DOHH2 (cell line): ENCODE measurements at regions not wholly inside any gene's neighbourhood (a gene's known extent, or its start where the extent isn't known, plus 50 kb on each side); places are given as distances from the start of the nearest gene placed in this dataset.

Experiments
- H3F3A ChIP-seq: fragments of 200-600 bp; sonication (generic), shearing (Covaris generic); 2 replicates; pipeline ENCODE4 v1.6.0; 2016; ENCODE audit warnings: antibody characterized with exemption, mild to moderate bottlenecking; ENCODE audit not compliant: control insufficient read depth, insufficient read depth
- H3K27ac ChIP-seq: fragments of 200-600 bp; sonication (generic); 2 replicates; pipeline ENCODE4 v1.5.1; 2014; ENCODE audit warnings: low read depth, mild to moderate bottlenecking, low read length, moderate library complexity
- H3K27me3 ChIP-seq: fragments of 200-600 bp; sonication (generic); 2 replicates; pipeline ENCODE4 v1.6.1; 2014; ENCODE audit warnings: mild to moderate bottlenecking, low read length, mixed read lengths; ENCODE audit not compliant: control insufficient read depth
- H3K36me3 ChIP-seq: fragments of 200-600 bp; sonication (generic); 2 replicates; pipeline ENCODE4 v1.6.1; 2014; ENCODE audit warnings: mild to moderate bottlenecking, low read length, moderate library complexity, mixed read lengths; ENCODE audit not compliant: control insufficient read depth
- H3K4me1 ChIP-seq: fragments of 200-600 bp; sonication (generic); 2 replicates; pipeline ENCODE4 v1.6.1; 2014; ENCODE audit warnings: mild to moderate bottlenecking, low read length, mixed read lengths; ENCODE audit not compliant: control insufficient read depth
- H3K4me2 ChIP-seq: fragments of 200-600 bp; sonication (generic); 2 replicates; pipeline ENCODE4 v1.6.0; 2014; ENCODE audit warnings: mild to moderate bottlenecking, low read length, moderate library complexity
- H3K4me3 ChIP-seq: fragments of 200-600 bp; sonication (generic); 2 replicates; pipeline ENCODE4 v1.5.1; 2014; ENCODE audit warnings: mild to moderate bottlenecking, low read length, mixed read lengths
- H3K79me2 ChIP-seq: fragments of 200-600 bp; sonication (generic); 2 replicates; pipeline ENCODE4 v1.6.1; 2014; ENCODE audit warnings: mild to moderate bottlenecking, low read length, mixed read lengths; ENCODE audit not compliant: control insufficient read depth
- H3K9me2 ChIP-seq: fragments of 200-600 bp; sonication (generic); replicated peaks from 2 replicates; pipeline ENCODE4 v1.6.1; 2014; ENCODE audit warnings: mild to moderate bottlenecking, low read length, mixed read lengths; ENCODE audit not compliant: control insufficient read depth
- H3K9me3 ChIP-seq: fragments of 200-600 bp; sonication (generic); 2 replicates; pipeline ENCODE4 v1.6.1; 2014; ENCODE audit warnings: antibody characterized with exemption, low read length, mixed read lengths; ENCODE audit not compliant: control insufficient read depth, insufficient read depth
- H4K20me1 ChIP-seq: fragments of 200-600 bp; sonication (generic); 2 replicates; pipeline ENCODE4 v1.6.0; 2014; ENCODE audit warnings: low read depth, mild to moderate bottlenecking, antibody characterized with exemption, low read length, moderate library complexity; ENCODE audit not compliant: control insufficient read depth, insufficient read depth
- EZH2phosphoT487 ChIP-seq: fragments of 200-600 bp; sonication (generic); IDR thresholded peaks from 2 replicates; pipeline ENCODE4 v1.6.1; 2017; ENCODE audit warnings: borderline replicate concordance, mild to moderate bottlenecking, antibody characterized with exemption, low read length, moderate library complexity, mixed read lengths
- TF ChIP-seq, protein P1 (sequence below): fragments of 200-600 bp; sonication (generic); IDR thresholded peaks from one replicate; pipeline ENCODE4 v1.5.1; 2014; ENCODE audit warnings: antibody characterized with exemption, mild to moderate bottlenecking, low read depth, low read length; ENCODE audit not compliant: poor library complexity, severe bottlenecking

DNA sequence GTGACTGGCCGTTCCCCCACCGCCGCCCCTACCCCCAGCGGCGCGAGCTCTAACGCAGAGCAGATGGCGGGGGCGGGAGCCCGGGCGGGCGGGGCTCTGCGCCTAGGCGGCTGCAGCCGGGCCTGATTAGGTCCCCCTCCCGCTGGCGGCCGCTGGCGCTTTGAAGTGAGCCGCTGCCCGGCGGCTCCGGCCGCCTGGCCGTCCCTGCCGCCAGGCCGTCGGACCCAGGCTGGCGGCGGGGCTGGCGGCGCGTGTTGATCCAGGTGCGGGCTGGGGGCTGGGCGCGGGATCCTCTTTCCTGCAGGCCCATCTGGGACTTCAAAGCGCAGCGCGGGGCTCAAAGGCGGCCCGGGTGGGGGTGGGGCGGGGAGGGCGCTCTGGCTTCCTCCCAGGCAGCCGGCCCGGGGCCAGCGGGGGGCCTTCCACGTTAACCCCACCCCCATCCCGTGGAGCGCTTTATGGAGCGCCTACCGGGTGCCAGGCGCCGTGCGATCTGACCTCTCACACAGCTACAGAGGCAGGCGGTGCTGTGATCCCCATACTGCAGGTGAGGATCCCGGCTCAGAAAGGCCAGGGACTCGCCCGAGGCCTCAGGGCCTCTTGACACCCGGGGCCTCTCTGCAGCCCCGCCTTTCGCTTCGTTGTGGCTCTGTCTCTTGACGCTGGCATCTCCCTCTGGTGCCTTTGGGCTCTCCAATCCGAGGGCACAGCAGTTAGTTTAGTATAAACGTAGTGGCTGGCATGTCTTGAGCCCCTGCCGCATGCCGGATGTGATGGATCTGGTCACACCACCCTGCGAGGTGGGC lies 80.0 kb upstream of the NKD1 start:
- no peak for TF ChIP-seq EZH2phosphoT487
- TF ChIP-seq, protein P1, sequence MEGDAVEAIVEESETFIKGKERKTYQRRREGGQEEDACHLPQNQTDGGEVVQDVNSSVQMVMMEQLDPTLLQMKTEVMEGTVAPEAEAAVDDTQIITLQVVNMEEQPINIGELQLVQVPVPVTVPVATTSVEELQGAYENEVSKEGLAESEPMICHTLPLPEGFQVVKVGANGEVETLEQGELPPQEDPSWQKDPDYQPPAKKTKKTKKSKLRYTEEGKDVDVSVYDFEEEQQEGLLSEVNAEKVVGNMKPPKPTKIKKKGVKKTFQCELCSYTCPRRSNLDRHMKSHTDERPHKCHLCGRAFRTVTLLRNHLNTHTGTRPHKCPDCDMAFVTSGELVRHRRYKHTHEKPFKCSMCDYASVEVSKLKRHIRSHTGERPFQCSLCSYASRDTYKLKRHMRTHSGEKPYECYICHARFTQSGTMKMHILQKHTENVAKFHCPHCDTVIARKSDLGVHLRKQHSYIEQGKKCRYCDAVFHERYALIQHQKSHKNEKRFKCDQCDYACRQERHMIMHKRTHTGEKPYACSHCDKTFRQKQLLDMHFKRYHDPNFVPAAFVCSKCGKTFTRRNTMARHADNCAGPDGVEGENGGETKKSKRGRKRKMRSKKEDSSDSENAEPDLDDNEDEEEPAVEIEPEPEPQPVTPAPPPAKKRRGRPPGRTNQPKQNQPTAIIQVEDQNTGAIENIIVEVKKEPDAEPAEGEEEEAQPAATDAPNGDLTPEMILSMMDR = no peak
- H3K27ac ChIP-seq = no peak overlapping the region
- no peaks in the 10 kb centered on the region for H4K20me1 ChIP-seq
- H3K4me1 ChIP-seq = no peaks in the 10 kb centered on the region
- H3K79me2 ChIP-seq = no peaks in the 10 kb centered on the region
- H3K9me2 ChIP-seq = no peaks in the 10 kb centered on the region
- no peaks in the 10 kb centered on the region for H3K9me3 ChIP-seq
- no peak overlapping the region for H3K4me2 ChIP-seq
- H3K27me3 ChIP-seq = peaks cover 4% of the 10 kb centered on the region; the same call in 1 of the 2 replicates
- H3F3A ChIP-seq = no peaks in the 10 kb centered on the region
- H3K4me3 ChIP-seq = no peak overlapping the region
- no peaks in the 10 kb centered on the region for H3K36me3 ChIP-seq

DNA sequence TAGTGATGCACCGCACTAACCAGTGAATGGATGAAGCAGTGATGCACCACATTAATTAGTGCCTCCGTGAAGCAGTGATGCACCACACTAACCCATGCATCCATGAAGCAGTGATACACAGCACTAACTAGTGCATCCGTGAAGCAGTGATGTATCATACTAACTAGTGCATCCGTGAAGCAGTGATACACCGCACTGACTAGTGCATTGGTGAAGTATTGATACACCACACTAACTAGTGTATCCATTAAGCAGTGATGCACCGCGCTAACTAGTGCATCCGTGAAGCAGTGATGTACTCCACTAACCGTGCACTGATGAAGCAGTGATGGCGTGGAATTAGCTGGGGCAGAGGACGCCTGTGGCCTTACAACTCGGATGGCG lies 80.6 kb upstream of the NKD1 start:
- H3K4me3 ChIP-seq = no peak overlapping the region
- no peaks in the 10 kb centered on the region for H3K36me3 ChIP-seq
- no peaks in the 10 kb centered on the region for H4K20me1 ChIP-seq
- H3K4me2 ChIP-seq = no peak overlapping the region
- H3K9me2 ChIP-seq = no peaks in the 10 kb centered on the region
- TF ChIP-seq EZH2phosphoT487 = no peak
- TF ChIP-seq, protein P1 = no peak
- no peaks in the 10 kb centered on the region for H3F3A ChIP-seq
- H3K9me3 ChIP-seq = no peaks in the 10 kb centered on the region
- H3K27me3 ChIP-seq = peaks cover 4% of the 10 kb centered on the region; the same call in 1 of the 2 replicates
- no peaks in the 10 kb centered on the region for H3K4me1 ChIP-seq
- no peak overlapping the region for H3K27ac ChIP-seq
- no peaks in the 10 kb centered on the region for H3K79me2 ChIP-seq

DNA sequence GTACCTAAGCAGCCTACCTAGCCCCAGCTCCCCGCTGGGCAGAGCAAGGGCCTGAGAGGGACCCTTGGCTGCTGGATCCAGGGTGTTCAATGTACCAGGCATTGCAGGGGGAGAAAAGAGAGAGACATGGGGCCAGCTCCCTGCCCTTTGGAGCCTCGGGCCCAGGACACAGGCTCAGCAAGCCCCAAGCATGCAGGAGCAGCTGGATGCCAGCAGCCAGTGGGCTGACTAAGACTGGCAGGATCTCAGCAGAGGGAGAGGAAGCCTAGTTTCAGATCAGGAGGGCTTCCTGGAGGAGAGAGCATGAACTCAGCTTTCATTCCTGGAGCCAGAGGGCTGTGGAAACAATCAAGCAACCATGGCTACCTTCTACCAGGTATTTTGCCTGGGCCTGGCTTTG lies 82.0 kb upstream of the NKD1 start:
- no peak overlapping the region for H3K27ac ChIP-seq
- no peaks in the 10 kb centered on the region for H4K20me1 ChIP-seq
- H3K27me3 ChIP-seq = peaks cover 4% of the 10 kb centered on the region; the same call in 1 of the 2 replicates
- TF ChIP-seq EZH2phosphoT487 = no peak
- no peaks in the 10 kb centered on the region for H3K36me3 ChIP-seq
- H3K9me3 ChIP-seq = no peaks in the 10 kb centered on the region
- no peak overlapping the region for H3K4me2 ChIP-seq
- H3K9me2 ChIP-seq = no peaks in the 10 kb centered on the region
- H3K4me1 ChIP-seq = no peaks in the 10 kb centered on the region
- no peaks in the 10 kb centered on the region for H3F3A ChIP-seq
- no peaks in the 10 kb centered on the region for H3K79me2 ChIP-seq
- no peak overlapping the region for H3K4me3 ChIP-seq
